GM23338 (cell line): ENCODE measurements at regions not wholly inside any gene's neighbourhood (a gene's known extent, or its start where the extent isn't known, plus 50 kb on each side); places are given as distances from the start of the nearest gene placed in this dataset.

Experiments used
- ATAC-seq: fragments of 200-7000 bp; cut with Tn5 transposase; 3 replicates; pipeline ENCODE4 v1.9.1; 2020
- DNase-seq: peaks from one replicate; pipeline ENCODE4 v3.0.0-alpha.2; 2015; ENCODE audit warnings: low spot score
- H2AFZ ChIP-seq: fragments of 200-600 bp; sonication (generic); 2 replicates; pipeline ENCODE4 v1.8.0; 2016; ENCODE audit warnings: antibody characterized with exemption, mild to moderate bottlenecking, moderate library complexity
- H3F3A ChIP-seq: fragments of 200-600 bp; sonication (generic); replicated peaks from 2 replicates; pipeline ENCODE4 v1.8.0; 2017; ENCODE audit warnings: antibody characterized with exemption, mixed run types, low read depth
- H3K27ac ChIP-seq: fragments of 200-600 bp; sonication (generic); 2 replicates; pipeline ENCODE4 v1.6.1; 2016; ENCODE audit warnings: low read depth
- H3K27me3 ChIP-seq: fragments of 200-600 bp; sonication (generic); 2 replicates; pipeline ENCODE4 v1.8.0; 2016; ENCODE audit warnings: mild to moderate bottlenecking, mixed run types, moderate library complexity; ENCODE audit not compliant: insufficient read depth
- H3K36me3 ChIP-seq: fragments of 200-600 bp; sonication (generic); 2 replicates; pipeline ENCODE4 v1.8.0; 2016; ENCODE audit warnings: mild to moderate bottlenecking; ENCODE audit not compliant: insufficient read depth
- H3K4me1 ChIP-seq: fragments of 200-600 bp; sonication (generic); 2 replicates; pipeline ENCODE4 v1.8.0; 2016; ENCODE audit warnings: mild to moderate bottlenecking, moderate library complexity; ENCODE audit not compliant: insufficient read depth
- H3K4me2 ChIP-seq: fragments of 200-600 bp; sonication (generic); 2 replicates; pipeline ENCODE4 v1.7.1; 2017; ENCODE audit warnings: mixed run types
- H3K4me3 ChIP-seq: fragments of 200-600 bp; sonication (generic); 2 replicates; pipeline ENCODE4 v1.6.1; 2016; ENCODE audit warnings: mixed run types
- H3K79me2 ChIP-seq: fragments of 200-600 bp; sonication (generic); replicated peaks from 2 replicates; pipeline ENCODE4 v1.8.0; 2017; ENCODE audit warnings: mild to moderate bottlenecking; ENCODE audit not compliant: insufficient read depth
- H3K9me2 ChIP-seq: fragments of 200-600 bp; sonication (generic); 2 replicates; pipeline ENCODE4 v1.8.0; 2017; ENCODE audit not compliant: insufficient read depth
- H4K20me1 ChIP-seq: fragments of 200-600 bp; sonication (generic); replicated peaks from 2 replicates; pipeline ENCODE4 v1.8.0; 2017; ENCODE audit warnings: mild to moderate bottlenecking; ENCODE audit not compliant: insufficient read depth
- H3K27ac Mint-ChIP-seq: 2 replicates; pipeline ENCODE4 v1.8.0; 2020; ENCODE audit warnings: inconsistent platforms, mild to moderate bottlenecking, moderate library complexity, mixed read lengths
- H3K27me3 Mint-ChIP-seq: 3 replicates; pipeline ENCODE4 v1.8.0; 2022; ENCODE audit warnings: low read depth, mild to moderate bottlenecking, moderate library complexity, mixed read lengths, inconsistent platforms; ENCODE audit not compliant: insufficient read depth, poor library complexity
- H3K36me3 Mint-ChIP-seq: 3 replicates; pipeline ENCODE4 v1.8.0; 2021; ENCODE audit warnings: low read depth, mild to moderate bottlenecking, inconsistent platforms, moderate library complexity, mixed read lengths
- H3K4me1 Mint-ChIP-seq: 3 replicates; pipeline ENCODE4 v1.8.0; 2020; ENCODE audit warnings: mild to moderate bottlenecking, inconsistent platforms, mixed read lengths
- H3K4me3 Mint-ChIP-seq: 3 replicates; pipeline ENCODE4 v1.8.0; 2021; ENCODE audit warnings: moderate library complexity, mild to moderate bottlenecking, inconsistent platforms, mixed read lengths
- H3K9me3 Mint-ChIP-seq: 3 replicates; pipeline ENCODE4 v1.8.0; 2020; ENCODE audit warnings: moderate library complexity, mild to moderate bottlenecking, inconsistent platforms, mixed read lengths
- CREB1 ChIP-seq: fragments of 250-450 bp; sonication (Bioruptor Pico); IDR thresholded peaks from 2 replicates; pipeline ENCODE4 v1.5.0; 2020; ENCODE audit warnings: low read depth, mild to moderate bottlenecking, moderate library complexity
- CTCF ChIP-seq, 2 experiments: fragments of 200-600 bp in 1 of 2; sonication (generic) in 1 of 2; conservative IDR thresholded peaks; 2 replicates each; pipeline versions ENCODE4 v1.5.1 to v1.6.1; 2016 to 2017; ENCODE audit warnings: antibody characterized with exemption in 2 of 2, low read depth in 2 of 2, mild to moderate bottlenecking in 2 of 2, moderate library complexity in 1 of 2
- ETS1 ChIP-seq: IDR thresholded peaks from 2 replicates; pipeline ENCODE4 v1.6.1; 2016; ENCODE audit warnings: antibody characterized with exemption
- EZH2 ChIP-seq: fragments of 200-600 bp; sonication (generic); IDR thresholded peaks from one replicate; pipeline ENCODE4 v1.8.0; 2017; ENCODE audit warnings: antibody characterized with exemption, mild to moderate bottlenecking, low read depth; ENCODE audit not compliant: unreplicated experiment
- EZH2phosphoT487 ChIP-seq: fragments of 200-600 bp; sonication (generic); IDR thresholded peaks from one replicate; pipeline ENCODE4 v1.8.1; 2018; ENCODE audit warnings: antibody characterized with exemption; ENCODE audit not compliant: unreplicated experiment
- JUNB ChIP-seq: IDR thresholded peaks from one replicate; pipeline ENCODE4 v1.6.1; 2016; ENCODE audit warnings: antibody characterized with exemption; ENCODE audit not compliant: unreplicated experiment
- NANOG ChIP-seq: IDR thresholded peaks from 2 replicates; pipeline ENCODE4 v1.6.1; 2016; ENCODE audit warnings: antibody characterized with exemption, borderline replicate concordance
- POLR2AphosphoS5 ChIP-seq: IDR thresholded peaks from 2 replicates; pipeline ENCODE4 v1.6.1; 2016; ENCODE audit warnings: antibody characterized with exemption, low read depth
- REST ChIP-seq: IDR thresholded peaks from one replicate; pipeline ENCODE4 v1.6.1; 2018; ENCODE audit warnings: antibody characterized with exemption; ENCODE audit not compliant: unreplicated experiment
- STAT1 ChIP-seq: IDR thresholded peaks from one replicate; pipeline ENCODE4 v1.6.1; 2016; ENCODE audit warnings: antibody characterized with exemption; ENCODE audit not compliant: unreplicated experiment
- ZNF114 ChIP-seq: fragments of 250-450 bp; sonication (Bioruptor Pico); IDR thresholded peaks from 2 replicates; pipeline ENCODE4 v1.5.0; 2020; ENCODE audit warnings: mild to moderate bottlenecking, moderate library complexity
- ZNF331 ChIP-seq: fragments of 250-450 bp; sonication (Bioruptor Pico); IDR thresholded peaks from 2 replicates; pipeline ENCODE4 v1.5.0; 2020; ENCODE audit warnings: low read depth, mild to moderate bottlenecking, moderate library complexity
- ZNF462 ChIP-seq: fragments of 250-450 bp; sonication (Bioruptor Pico); IDR thresholded peaks from 2 replicates; pipeline ENCODE4 v1.5.0; 2020; ENCODE audit warnings: mild to moderate bottlenecking, moderate library complexity

GRCh38 chr5:79850941-79851340 lies 140.1 kb downstream of the MTX3 start (continued):
- TF ChIP-seq REST (no peak), CREB1 (CRISPR knock-in tag) (no peak), POLR2AphosphoS5 (no peak), EZH2phosphoT487 (no peak), STAT1 (no peak), ZNF114 (CRISPR knock-in tag) (no peak), JUNB (no peak), NANOG (no peak), EZH2 (no peak), CTCF (conservative IDR thresholded peaks at IDR 0.05; ENCODE audit: low read depth in 2 of 2) (no peak)

- H3K79me2 ChIP-seq: no peaks in the 10 kb centered on the region
- no peaks in the 10 kb centered on the region for H3K9me2 ChIP-seq
- no peaks in the 10 kb centered on the region for H3F3A ChIP-seq
- H3K36me3 ChIP-seq: no peaks in the 10 kb centered on the region
- H4K20me1 ChIP-seq: no peaks in the 10 kb centered on the region
- H3K4me1 Mint-ChIP-seq: no peaks in the 10 kb centered on the region
- no peaks in the 10 kb centered on the region for H3K36me3 Mint-ChIP-seq
- no peak overlapping the region for H3K4me3 Mint-ChIP-seq
- no peak overlapping the region for H3K4me2 ChIP-seq
- DNase-seq: no peak
- H3K4me1 ChIP-seq: no peaks in the 10 kb centered on the region
- no peaks in the 10 kb centered on the region for H3K9me3 Mint-ChIP-seq
- no peak for ATAC-seq
- no peak overlapping the region for H3K4me3 ChIP-seq
- peaks cover 5% of the 10 kb centered on the region for H3K27me3 Mint-ChIP-seq
- no peaks in the 10 kb centered on the region for H3K27me3 ChIP-seq
- no peak overlapping the region for H3K27ac Mint-ChIP-seq
- no peak overlapping the region for H3K27ac ChIP-seq
- no peak overlapping the region for H2AFZ ChIP-seq
- TF ChIP-seq NANOG (no peak), ZNF331 (no peak), EZH2phosphoT487 (no peak), ZNF462 (no peak), JUNB (no peak), EZH2 (no peak), ETS1 (no peak), POLR2AphosphoS5 (no peak)
Observed at GRCh38 chr5:79850316-79850822, 140.7 kb downstream of the MTX3 start.
